GM12865 (cell line): ENCODE measurements at regions not wholly inside any gene's neighbourhood (a gene's known extent, or its start where the extent isn't known, plus 50 kb on each side); places are given as distances from the start of the nearest gene placed in this dataset.

ENCODE experiments used
- DNase-seq: peaks from one replicate; pipeline ENCODE4 v3.0.0; 2010; ENCODE audit warnings: low read depth
- H3K4me3 ChIP-seq: 2 replicates; pipeline ENCODE4 v1.5.1; 2011; ENCODE audit warnings: mild to moderate bottlenecking, low read depth, low read length, control low read depth
- TF ChIP-seq, protein P1 (sequence below): IDR thresholded peaks from 2 replicates; pipeline ENCODE4 v1.5.1; 2011; ENCODE audit warnings: low read length, control low read depth, low read depth, inconsistent platforms; ENCODE audit not compliant: insufficient read depth; ENCODE audit errors: missing control alignments

- no peak for DNase-seq
- no peak overlapping the region for H3K4me3 ChIP-seq
- TF ChIP-seq, protein P1, sequence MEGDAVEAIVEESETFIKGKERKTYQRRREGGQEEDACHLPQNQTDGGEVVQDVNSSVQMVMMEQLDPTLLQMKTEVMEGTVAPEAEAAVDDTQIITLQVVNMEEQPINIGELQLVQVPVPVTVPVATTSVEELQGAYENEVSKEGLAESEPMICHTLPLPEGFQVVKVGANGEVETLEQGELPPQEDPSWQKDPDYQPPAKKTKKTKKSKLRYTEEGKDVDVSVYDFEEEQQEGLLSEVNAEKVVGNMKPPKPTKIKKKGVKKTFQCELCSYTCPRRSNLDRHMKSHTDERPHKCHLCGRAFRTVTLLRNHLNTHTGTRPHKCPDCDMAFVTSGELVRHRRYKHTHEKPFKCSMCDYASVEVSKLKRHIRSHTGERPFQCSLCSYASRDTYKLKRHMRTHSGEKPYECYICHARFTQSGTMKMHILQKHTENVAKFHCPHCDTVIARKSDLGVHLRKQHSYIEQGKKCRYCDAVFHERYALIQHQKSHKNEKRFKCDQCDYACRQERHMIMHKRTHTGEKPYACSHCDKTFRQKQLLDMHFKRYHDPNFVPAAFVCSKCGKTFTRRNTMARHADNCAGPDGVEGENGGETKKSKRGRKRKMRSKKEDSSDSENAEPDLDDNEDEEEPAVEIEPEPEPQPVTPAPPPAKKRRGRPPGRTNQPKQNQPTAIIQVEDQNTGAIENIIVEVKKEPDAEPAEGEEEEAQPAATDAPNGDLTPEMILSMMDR: no peak
Observed at GRCh38 chr11:33480626-33481025, 220.0 kb downstream of the C11orf91 start.

- no peak for DNase-seq
Observed at GRCh38 chr11:33479231-33479630, 221.4 kb downstream of the C11orf91 start.

GRCh38 chr11:33478111-33478573 lies 221.0 kb downstream of the HIPK3 start:
- H3K4me3 ChIP-seq: no peak overlapping the region
- TF ChIP-seq, protein P1: no peak
- peak; percentile 55 for DNase-seq

More at GRCh38 chr11:33479231-33479630, 221.4 kb downstream of the C11orf91 start:
- no peak overlapping the region for H3K4me3 ChIP-seq
- TF ChIP-seq, protein P1: no peak

GRCh38 chr11:33476945-33477606 lies 219.9 kb downstream of the HIPK3 start:
- no peak for DNase-seq
- no peak overlapping the region for H3K4me3 ChIP-seq
- TF ChIP-seq, protein P1: no peak

DNA sequence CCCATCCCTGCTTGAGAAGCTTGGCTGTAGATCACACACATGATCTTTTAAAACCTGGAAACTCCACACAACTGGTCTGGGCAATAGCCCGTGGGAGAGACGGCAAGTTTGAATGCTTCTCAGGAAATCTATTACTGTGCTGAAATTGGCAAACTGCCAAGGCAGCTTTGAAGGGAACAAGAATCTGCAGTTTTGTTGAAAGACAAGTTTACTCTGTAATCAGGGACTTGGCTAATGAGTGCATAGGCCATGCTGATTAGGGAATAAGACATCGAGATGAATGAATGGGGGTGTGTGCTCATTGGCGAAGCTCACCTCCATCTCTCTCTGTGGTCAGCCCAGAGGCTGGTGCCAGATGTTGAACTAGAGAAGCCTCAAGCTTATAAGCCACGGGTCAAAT lies 218.8 kb downstream of the HIPK3 start:
- DNase-seq: peak; percentile 15
- TF ChIP-seq, protein P1: no peak

GRCh38 chr11:33474866-33475265 lies 217.7 kb downstream of the HIPK3 start:
- DNase-seq: no peak
- TF ChIP-seq, protein P1: no peak
- no peak overlapping the region for H3K4me3 ChIP-seq

More for the DNA sequence above, 218.8 kb downstream of the HIPK3 start:
- H3K4me3 ChIP-seq: no peak overlapping the region

DNA sequence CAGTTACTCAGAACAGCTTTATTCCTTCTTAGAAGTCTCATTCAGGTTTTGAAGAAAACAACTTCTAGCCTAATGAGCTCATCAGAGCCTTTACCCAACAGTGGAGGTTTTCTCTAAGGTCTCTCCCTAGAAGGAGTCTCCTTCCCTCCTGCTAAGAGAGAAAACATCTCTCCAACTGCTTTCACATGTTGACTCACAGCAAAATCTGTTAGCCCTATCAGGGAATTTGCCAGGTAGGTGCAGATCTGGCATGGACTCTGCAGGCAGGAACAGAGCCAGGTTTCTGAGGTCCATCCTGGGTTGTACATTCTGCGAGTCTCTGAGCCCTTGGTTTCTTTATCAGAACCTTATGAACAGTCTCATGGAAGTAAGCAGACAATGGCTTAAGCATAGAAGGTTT lies 214.4 kb downstream of the HIPK3 start:
- TF ChIP-seq, protein P1: no peak
- DNase-seq: no peak
- no peak overlapping the region for H3K4me3 ChIP-seq
